NCI-H1092 (cell line): ENCODE measurements at regions not wholly inside any gene's neighbourhood (a gene's known extent, or its start where the extent isn't known, plus 50 kb on each side); places are given as distances from the start of the nearest gene placed in this dataset.

Experiments used
- DNase-seq: peaks from one replicate; lab custom pipeline; 2025; lab: John Stamatoyannopoulos, UW

DNA sequence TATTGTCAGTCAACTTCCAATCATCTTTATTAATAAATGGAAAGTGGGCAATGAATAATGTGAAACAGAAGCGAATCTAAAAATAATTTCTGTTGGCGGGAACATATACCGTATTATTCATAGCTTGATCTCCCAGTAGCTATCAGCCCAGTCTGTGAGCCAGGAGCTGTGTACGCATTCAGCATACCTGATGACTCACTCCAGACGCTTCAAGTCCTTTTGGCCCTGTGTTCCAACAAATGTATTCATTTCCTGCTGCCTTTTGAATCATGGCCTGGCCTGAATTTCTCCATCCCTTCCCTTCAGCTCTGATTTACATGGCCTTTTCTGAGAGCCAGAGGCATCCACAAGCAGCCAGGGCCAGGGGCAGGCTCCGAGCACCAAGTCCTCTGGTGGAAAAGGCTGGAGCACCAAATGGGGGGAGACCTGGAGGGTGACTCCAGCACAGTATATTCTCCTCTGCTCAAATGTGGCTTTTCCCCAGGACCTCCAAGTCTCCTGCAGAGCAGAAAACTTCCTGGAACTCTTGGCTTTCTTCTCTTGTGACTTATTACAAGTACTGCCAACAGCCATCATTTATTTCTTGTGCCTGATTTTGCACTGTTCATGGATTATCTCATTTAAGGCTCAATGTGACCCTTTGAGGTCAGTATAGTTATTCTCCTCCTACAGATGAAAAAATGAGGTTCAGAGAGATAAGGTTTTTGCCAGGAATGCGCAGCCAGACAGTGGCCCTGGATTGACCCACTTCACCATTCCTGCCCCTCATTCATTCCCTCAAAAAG lies 108.7 kb downstream of the EN1 start:
- DNase-seq = no peak

GRCh38 chr2:118738106-118738505 lies 109.3 kb downstream of the EN1 start:
- no peak for DNase-seq

- no peak for DNase-seq
Measured at GRCh38 chr2:118737684-118738083, 109.8 kb downstream of the EN1 start.

DNA sequence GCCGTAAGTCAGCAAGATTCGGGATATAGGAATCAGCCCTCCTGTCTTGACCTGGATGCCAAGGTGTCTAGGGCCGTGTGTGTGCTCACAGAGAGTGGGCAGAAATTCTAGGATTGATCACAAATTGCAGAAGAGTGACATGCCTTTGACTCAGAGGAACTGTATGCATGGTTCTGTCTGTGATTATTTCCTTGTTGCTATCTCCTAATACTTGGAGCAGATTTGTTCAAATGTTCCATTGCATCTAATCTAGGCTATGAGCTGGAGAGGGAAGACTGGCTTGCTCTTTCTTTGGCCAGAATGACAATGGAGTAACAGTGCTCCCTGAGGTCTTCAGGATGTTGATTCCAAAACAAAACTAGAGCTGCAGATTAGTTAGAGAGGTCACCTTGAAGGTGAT lies 115.0 kb downstream of the EN1 start:
- no peak for DNase-seq

- no peak for DNase-seq
Measured at GRCh38 chr2:118731413-118731812, 116.0 kb downstream of the EN1 start.

DNA sequence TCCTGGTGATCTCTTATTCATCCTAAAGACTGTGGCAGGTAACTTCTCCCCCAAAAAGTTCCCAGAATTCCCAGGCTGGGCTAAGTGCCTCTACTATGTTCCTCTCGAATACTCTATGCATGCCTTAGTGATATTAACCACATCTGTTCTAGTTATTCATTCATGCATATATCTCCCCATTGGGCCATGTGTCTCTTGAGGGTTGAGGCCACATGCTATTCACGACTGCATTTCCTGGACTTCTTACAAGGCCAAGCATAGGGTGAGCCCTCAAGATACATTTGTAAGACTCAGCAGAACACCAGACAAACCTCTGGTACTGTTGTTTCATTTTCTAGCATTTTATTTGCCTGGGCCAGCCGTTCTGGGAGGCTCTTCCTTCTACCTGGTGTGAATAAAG lies 117.0 kb downstream of the EN1 start:
- no peak for DNase-seq

DNA sequence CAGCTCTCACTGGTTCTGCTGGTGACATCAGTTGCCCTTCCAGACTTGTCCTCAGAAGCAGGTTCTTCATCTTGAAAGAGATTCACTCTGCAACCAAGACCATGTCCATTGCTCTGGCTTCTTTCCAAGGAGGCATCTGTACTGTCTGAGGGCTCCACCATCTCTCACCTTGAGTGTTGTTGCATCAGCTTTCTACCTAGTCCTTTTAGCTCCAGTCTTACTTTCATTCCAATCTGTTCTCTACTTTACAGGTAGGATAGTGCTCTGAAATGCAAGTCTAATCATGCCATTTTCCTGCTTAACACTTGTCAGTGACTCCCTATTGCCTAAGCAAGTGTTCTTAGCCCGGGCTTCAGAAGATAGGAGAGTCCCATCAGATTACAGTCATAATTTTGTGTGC lies 117.7 kb downstream of the EN1 start:
- no peak for DNase-seq

GRCh38 chr2:118728984-118729383 lies 118.5 kb downstream of the EN1 start:
- DNase-seq = no peak

GRCh38 chr2:118726821-118727220 lies 120.6 kb downstream of the EN1 start:
- DNase-seq = no peak

- no peak for DNase-seq
Measured at GRCh38 chr2:118723394-118723793, 124.1 kb downstream of the EN1 start.

GRCh38 chr2:118722976-118723375 lies 124.5 kb downstream of the EN1 start:
- no peak for DNase-seq

- DNase-seq = no peak
Measured at GRCh38 chr2:118721817-118722551, 125.5 kb downstream of the EN1 start.

DNA sequence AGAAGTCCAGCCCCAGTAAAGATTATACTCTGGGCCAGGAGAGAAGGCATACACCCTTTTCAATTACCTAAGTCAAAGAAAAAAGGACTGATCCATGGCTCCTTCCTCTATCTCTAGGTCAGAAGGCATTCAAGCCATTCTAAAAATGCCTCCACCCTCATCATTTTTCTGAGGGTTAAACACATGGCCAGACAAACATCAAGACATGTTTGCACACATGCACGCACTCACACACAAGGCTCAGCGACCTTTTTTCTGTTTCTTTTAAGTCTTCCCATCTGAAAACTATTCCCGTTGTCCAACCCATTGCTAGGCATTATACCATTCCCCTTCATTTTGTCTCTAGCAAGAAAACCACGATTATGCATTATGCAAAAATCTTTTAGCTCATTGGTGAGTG lies 126.6 kb downstream of the EN1 start:
- DNase-seq = no peak

GRCh38 chr2:118718921-118719320 lies 128.5 kb downstream of the EN1 start:
- DNase-seq = no peak

DNA sequence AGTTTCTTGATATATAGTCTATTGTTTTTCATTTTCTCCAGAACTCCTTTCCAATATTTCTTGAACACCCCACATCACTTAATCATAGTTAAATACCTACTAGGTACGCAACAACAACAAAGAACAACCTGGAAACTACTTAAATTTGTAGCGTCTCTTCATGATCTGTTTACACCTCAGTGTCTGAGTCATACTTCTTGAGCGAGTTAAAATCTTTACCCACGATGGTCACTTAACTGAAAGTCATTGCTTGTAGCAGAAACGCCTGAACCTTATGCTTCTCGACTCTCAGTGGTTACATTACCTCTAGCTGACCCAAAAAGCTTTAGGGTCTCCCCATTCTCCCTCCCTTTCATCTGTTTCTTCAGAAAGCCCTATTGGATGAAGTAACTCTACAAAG lies 131.3 kb downstream of the EN1 start:
- no peak for DNase-seq

DNA sequence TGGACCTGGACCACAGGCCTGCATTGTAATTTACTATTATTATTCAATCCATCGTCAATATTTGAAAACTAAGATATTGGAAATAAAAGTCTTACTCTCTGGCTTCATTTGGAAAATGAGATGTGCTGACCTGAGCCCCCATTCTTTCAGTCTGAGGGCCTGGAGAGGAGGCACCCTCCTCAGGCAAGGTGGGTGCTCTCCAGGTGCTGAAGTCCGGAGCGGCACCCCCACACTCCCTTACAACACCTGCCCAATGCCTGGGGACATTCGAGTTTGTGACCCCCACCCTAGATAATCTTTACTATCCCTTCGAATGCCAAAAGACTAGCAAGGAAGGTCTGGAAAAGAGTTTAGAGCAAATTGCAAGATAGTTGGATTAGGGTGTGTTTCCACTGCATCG lies 133.3 kb downstream of the EN1 start:
- no peak for DNase-seq

DNA sequence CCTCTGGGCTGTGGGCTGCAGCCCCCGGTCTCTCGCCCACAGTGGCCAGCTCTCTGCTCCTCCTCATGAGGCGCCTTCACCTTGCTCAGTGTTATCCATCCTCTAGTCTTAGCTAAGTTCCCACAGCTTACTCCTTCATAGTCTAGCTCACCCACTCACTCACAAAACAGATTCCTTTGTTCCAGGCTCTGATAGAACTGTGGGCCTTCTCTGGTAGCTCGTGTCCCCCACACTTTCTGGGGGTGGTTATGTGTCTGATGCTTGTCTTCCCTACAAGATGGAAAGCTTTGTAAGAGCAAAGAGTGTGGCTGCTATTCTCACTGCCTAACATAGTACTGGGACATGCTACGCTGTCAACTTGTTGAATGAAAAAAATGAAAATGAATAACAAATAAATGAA lies 135.8 kb downstream of the EN1 start:
- no peak for DNase-seq

DNA sequence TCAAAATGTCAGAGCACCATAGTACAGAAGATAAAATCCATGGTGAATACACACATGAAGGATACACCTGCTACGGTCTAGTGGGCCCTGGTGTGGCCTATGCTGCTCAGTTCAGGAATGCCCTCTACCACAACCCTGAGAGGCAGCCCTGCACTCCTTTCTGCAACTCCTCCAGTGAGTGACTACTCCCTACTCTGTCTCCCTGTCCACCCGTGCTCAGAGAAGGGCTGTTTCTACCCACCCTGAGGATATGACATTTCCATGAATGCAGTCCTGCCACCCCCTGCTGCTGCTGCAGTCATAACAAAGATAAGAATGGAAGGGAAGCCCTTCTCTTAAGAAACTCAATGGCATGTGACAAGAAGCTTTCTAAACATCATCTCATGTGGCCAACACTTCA lies 137.0 kb downstream of the EN1 start:
- no peak for DNase-seq

DNA sequence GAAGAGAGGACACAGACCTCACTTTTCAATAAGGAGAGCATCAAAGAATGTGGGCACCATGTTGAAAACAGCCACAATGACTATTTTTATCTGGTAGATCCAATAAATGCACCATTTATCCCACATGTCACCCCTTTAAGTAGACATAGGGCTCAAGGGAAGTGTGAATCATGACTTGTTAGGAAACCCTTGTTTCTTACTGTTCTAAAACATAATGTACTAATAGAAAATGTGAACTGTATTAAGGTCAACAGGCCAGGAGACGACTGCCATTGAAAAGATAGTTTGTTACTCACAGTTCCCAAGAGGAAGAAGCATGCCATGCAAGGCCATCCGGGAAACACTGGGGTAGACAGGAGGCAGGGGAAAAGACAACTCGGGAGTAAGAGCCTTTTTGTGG lies 137.7 kb downstream of the EN1 start:
- no peak for DNase-seq

DNA sequence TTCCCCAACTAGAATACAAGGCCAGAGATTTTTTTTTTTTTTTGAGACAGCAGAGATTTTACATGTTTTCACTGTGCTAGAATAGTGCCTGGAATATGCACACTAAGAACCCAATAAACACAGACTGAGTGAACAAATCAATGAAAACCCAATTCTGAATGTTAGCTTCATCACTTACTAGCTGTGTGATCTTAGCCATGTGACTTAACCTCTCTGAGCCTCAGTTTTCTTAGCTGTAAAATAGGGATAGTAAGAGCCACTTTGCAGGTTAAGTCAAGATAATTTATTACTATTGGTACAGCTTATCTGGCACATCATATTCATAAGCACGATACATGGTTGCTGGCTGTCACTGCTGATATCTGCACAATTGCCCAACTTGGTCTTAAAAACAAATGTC lies 140.6 kb downstream of the EN1 start:
- no peak for DNase-seq

DNA sequence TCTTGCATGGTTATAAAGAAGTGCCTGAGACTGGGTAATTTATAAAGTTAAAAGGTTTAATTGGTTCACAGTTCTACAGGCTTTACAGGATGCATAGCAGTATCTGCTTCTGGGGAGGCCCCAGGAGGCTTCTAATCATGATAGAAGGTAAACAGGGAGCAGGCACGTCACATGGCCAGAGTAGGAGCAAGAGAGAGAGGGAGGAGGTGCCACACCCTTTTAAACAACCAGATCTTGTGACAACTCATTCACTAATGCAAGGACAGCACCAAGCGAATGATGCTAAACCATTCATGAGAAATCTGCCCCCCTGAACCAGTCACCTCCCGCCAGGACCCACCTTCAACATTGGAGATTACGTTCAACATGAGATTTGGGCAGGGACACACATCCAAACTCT lies 141.1 kb downstream of the EN1 start:
- no peak for DNase-seq

- no peak for DNase-seq
Measured at GRCh38 chr2:118705032-118705431, 142.4 kb downstream of the EN1 start.

- DNase-seq = no peak
Measured at GRCh38 chr2:118699447-118700175, 147.8 kb downstream of the EN1 start.
